H9 (cell line): ENCODE measurements at regions not wholly inside any gene's neighbourhood (a gene's known extent, or its start where the extent isn't known, plus 50 kb on each side); places are given as distances from the start of the nearest gene placed in this dataset.

Source experiments
- DNase-seq: peaks from one replicate; pipeline ENCODE4 v3.0.0-alpha.2; 2017
- H2AFZ ChIP-seq: one replicate; pipeline ENCODE4 v1.6.1; 2013; ENCODE audit warnings: mild to moderate bottlenecking, low read length, control low read depth, moderate library complexity
- H2AK5ac ChIP-seq: 2 replicates; pipeline ENCODE4 v1.6.1; 2013; ENCODE audit warnings: low read length, control low read depth, mixed read lengths; ENCODE audit not compliant: insufficient read length
- H2BK120ac ChIP-seq: one replicate; pipeline ENCODE4 v1.6.1; 2013; ENCODE audit warnings: low read depth, mild to moderate bottlenecking, low read length, control low read depth, inconsistent platforms; ENCODE audit not compliant: poor library complexity, severe bottlenecking
- H2BK12ac ChIP-seq: 2 replicates; pipeline ENCODE4 v1.6.1; 2013; ENCODE audit warnings: low read length, control low read depth, mixed read lengths, low read depth; ENCODE audit not compliant: insufficient read length
- H2BK15ac ChIP-seq: 2 replicates; pipeline ENCODE4 v1.6.1; 2013; ENCODE audit warnings: low read depth, low read length, control low read depth
- H2BK20ac ChIP-seq: one replicate; pipeline ENCODE4 v1.6.1; 2013; ENCODE audit warnings: low read depth, mild to moderate bottlenecking, low read length, control low read depth, inconsistent platforms; ENCODE audit not compliant: poor library complexity, severe bottlenecking
- H2BK5ac ChIP-seq: 2 replicates; pipeline ENCODE4 v1.6.1; 2013; ENCODE audit warnings: low read length, control low read depth, mixed read lengths; ENCODE audit not compliant: insufficient read length
- H3K14ac ChIP-seq: 2 replicates; pipeline ENCODE4 v1.6.1; 2013; ENCODE audit warnings: low read length, control low read depth; ENCODE audit not compliant: insufficient read depth
- H3K18ac ChIP-seq: 2 replicates; pipeline ENCODE4 v1.6.1; 2013; ENCODE audit warnings: low read depth, mild to moderate bottlenecking, mixed read lengths, low read length, control low read depth; ENCODE audit not compliant: insufficient read length
- H3K23ac ChIP-seq: 2 replicates; pipeline ENCODE4 v1.6.1; 2013; ENCODE audit warnings: low read length, control low read depth, mixed read lengths, low read depth; ENCODE audit not compliant: insufficient read length
- H3K23me2 ChIP-seq: 2 replicates; pipeline ENCODE4 v1.6.1; 2013; ENCODE audit warnings: low read depth, mild to moderate bottlenecking, mixed read lengths, low read length, control low read depth; ENCODE audit not compliant: insufficient read length, poor library complexity, severe bottlenecking
- H3K27ac ChIP-seq: 2 replicates; pipeline ENCODE4 v1.5.1; 2013; ENCODE audit warnings: low read length, control low read depth, mixed read lengths, low read depth; ENCODE audit not compliant: insufficient read length
- H3K27me3 ChIP-seq: 2 replicates; pipeline ENCODE4 v1.6.1; 2013; ENCODE audit warnings: low read length, control low read depth, inconsistent platforms; ENCODE audit not compliant: insufficient read depth
- H3K4ac ChIP-seq: 2 replicates; pipeline ENCODE4 v1.6.1; 2013; ENCODE audit warnings: low read depth, mild to moderate bottlenecking, control low read depth, inconsistent platforms, low read length, moderate library complexity
- H3K4me1 ChIP-seq: 2 replicates; pipeline ENCODE4 v1.6.1; 2013; ENCODE audit warnings: low read length, control low read depth, inconsistent platforms; ENCODE audit not compliant: insufficient read depth
- H3K4me2 ChIP-seq: 2 replicates; pipeline ENCODE4 v1.6.1; 2013; ENCODE audit warnings: low read length, control low read depth, mixed read lengths; ENCODE audit not compliant: insufficient read length, insufficient read depth
- H3K56ac ChIP-seq: 2 replicates; pipeline ENCODE4 v1.6.1; 2013; ENCODE audit warnings: low read depth, mild to moderate bottlenecking, mixed read lengths, low read length, control low read depth; ENCODE audit not compliant: insufficient read length
- H3K79me1 ChIP-seq: 2 replicates; pipeline ENCODE4 v1.6.1; 2013; ENCODE audit warnings: low read depth, mild to moderate bottlenecking, moderate library complexity, low read length, control low read depth, inconsistent platforms; ENCODE audit not compliant: insufficient read depth, poor library complexity, severe bottlenecking
- H3K79me2 ChIP-seq: 2 replicates; pipeline ENCODE4 v1.6.1; 2013; ENCODE audit warnings: low read length, control low read depth, inconsistent platforms; ENCODE audit not compliant: insufficient read depth
- H3K9ac ChIP-seq: 2 replicates; pipeline ENCODE4 v1.6.1; 2013; ENCODE audit warnings: low read length, control low read depth, mixed read lengths; ENCODE audit not compliant: insufficient read length; ENCODE audit errors: extremely low read depth
- H3K9me3 ChIP-seq: one replicate; pipeline ENCODE4 v1.6.1; 2013; ENCODE audit warnings: low read depth, low read length, inconsistent platforms; ENCODE audit not compliant: control insufficient read depth
- H3T11ph ChIP-seq: one replicate; pipeline ENCODE4 v1.6.1; 2013; ENCODE audit warnings: mild to moderate bottlenecking, low read length, control low read depth, inconsistent platforms
- H4K20me1 ChIP-seq: one replicate; pipeline ENCODE4 v1.6.1; 2013; ENCODE audit not compliant: control insufficient read depth, insufficient read length, insufficient read depth
- H4K5ac ChIP-seq: 2 replicates; pipeline ENCODE4 v1.6.1; 2013; ENCODE audit warnings: low read depth, mild to moderate bottlenecking, mixed read lengths, low read length, control low read depth; ENCODE audit not compliant: insufficient read length
- H4K8ac ChIP-seq: replicated peaks from 2 replicates; pipeline ENCODE4 v1.6.1; 2013; ENCODE audit warnings: low read length, control low read depth, mixed read lengths, low read depth; ENCODE audit not compliant: insufficient read length
- H4K91ac ChIP-seq: 2 replicates; pipeline ENCODE4 v1.6.1; 2013; ENCODE audit warnings: low read depth, mild to moderate bottlenecking, moderate library complexity, mixed read lengths, low read length, control low read depth; ENCODE audit not compliant: insufficient read length
- H3K27ac Mint-ChIP-seq, 3 experiments: 2 replicates in 2 of 3; 3 replicates in 1 of 3; pipeline ENCODE4 v1.8.0; 2020 to 2021; ENCODE audit warnings: mixed read lengths in 3 of 3, mild to moderate bottlenecking in 1 of 3, moderate library complexity in 1 of 3
- H3K27me3 Mint-ChIP-seq: 2 replicates; pipeline ENCODE4 v1.8.0; 2021; ENCODE audit warnings: low read depth, mild to moderate bottlenecking, moderate library complexity, mixed read lengths
- H3K36me3 Mint-ChIP-seq, 3 experiments: 2 replicates in 2 of 3; 3 replicates in 1 of 3; pipeline ENCODE4 v1.8.0; 2020 to 2021; ENCODE audit warnings: low read depth in 3 of 3, mixed read lengths in 3 of 3; ENCODE audit not compliant: insufficient read depth in 1 of 3
- H3K4me1 Mint-ChIP-seq, 2 experiments: 2 replicates each; pipeline ENCODE4 v1.8.0; 2020; ENCODE audit warnings: mixed read lengths in 2 of 2
- H3K4me3 Mint-ChIP-seq, 2 experiments: 2 replicates in 1 of 2; 3 replicates in 1 of 2; pipeline ENCODE4 v1.8.0; 2020 to 2021; ENCODE audit warnings: mild to moderate bottlenecking in 2 of 2, mixed read lengths in 2 of 2, moderate library complexity in 1 of 2
- H3K9me3 Mint-ChIP-seq, 2 experiments: 2 replicates in 1 of 2; 3 replicates in 1 of 2; pipeline ENCODE4 v1.8.0; 2020; ENCODE audit warnings: mild to moderate bottlenecking in 2 of 2, mixed read lengths in 2 of 2, moderate library complexity in 1 of 2
- WGBS: extraction: QIAGEN DNeasy Blood & Tissue Kit; methylation state at CpG from one replicate; pipeline ENCODE4 v1.1.7; 2013; ENCODE audit warnings: missing lambda C conversion rate, low lambda C conversion rate, mixed read lengths; ENCODE audit not compliant: insufficient read length; ENCODE audit errors: extremely low coverage; 5-methylcytosine and 5-hydroxymethylcytosine counted together
- TF ChIP-seq, protein P1 (sequence below): fragments of 200-600 bp; sonication (generic); conservative IDR thresholded peaks from 3 replicates; pipeline ENCODE4 v1.8.0; 2021; ENCODE audit warnings: antibody characterized with exemption, mild to moderate bottlenecking

DNA sequence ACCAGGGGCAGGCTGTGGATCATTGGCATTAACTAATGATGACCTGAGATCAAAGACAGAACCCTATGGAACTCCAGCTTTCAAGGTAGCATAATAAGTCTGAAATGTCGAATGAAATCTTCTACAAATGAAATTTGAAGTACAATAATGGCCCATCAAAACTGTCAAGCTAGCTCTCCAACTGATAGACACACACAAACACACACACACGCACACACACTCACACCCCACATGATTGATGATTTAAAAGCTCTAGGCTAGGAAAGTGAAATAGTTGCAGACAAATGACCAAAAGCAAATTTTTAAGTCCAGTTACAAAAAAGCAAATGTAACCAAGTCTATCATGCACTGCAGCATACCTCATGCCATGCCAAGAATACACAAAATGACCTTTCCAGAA lies 655.7 kb downstream of the C4orf33 start:
- Histone ChIP-seq H2AK5ac (no peak overlapping the region), H3K9me3 (no peaks in the 10 kb centered on the region), H3K27ac (no peak overlapping the region), H3K4me1 (no peaks in the 10 kb centered on the region), H4K91ac (no peak overlapping the region), H2BK12ac (no peak overlapping the region), H4K5ac (no peak overlapping the region), H2BK15ac (no peak overlapping the region), H3K14ac (no peak overlapping the region), H3K79me2 (no peaks in the 10 kb centered on the region), H4K8ac (no peak overlapping the region), H2BK120ac (no peak overlapping the region), H2BK5ac (no peak overlapping the region), H3K18ac (no peak overlapping the region), H3K4me2 (no peak overlapping the region), H2AFZ (no peak overlapping the region), H3K27me3 (no peaks in the 10 kb centered on the region), H4K20me1 (no peaks in the 10 kb centered on the region), H3K79me1 (no peaks in the 10 kb centered on the region), H3K23me2 (no peaks in the 10 kb centered on the region), H3K4ac (no peak overlapping the region), H3K56ac (no peak overlapping the region), H3T11ph (no peak overlapping the region), H2BK20ac (no peak overlapping the region), H3K23ac (no peak overlapping the region), H3K9ac (no peak overlapping the region)
- WGBS: no CpG with 5 or more reads among the region's 2 CpGs
- H3K27me3 Mint-ChIP-seq: no peaks in the 10 kb centered on the region
- H3K36me3 Mint-ChIP-seq: no peaks in the 10 kb centered on the region
- TF ChIP-seq, protein P1, sequence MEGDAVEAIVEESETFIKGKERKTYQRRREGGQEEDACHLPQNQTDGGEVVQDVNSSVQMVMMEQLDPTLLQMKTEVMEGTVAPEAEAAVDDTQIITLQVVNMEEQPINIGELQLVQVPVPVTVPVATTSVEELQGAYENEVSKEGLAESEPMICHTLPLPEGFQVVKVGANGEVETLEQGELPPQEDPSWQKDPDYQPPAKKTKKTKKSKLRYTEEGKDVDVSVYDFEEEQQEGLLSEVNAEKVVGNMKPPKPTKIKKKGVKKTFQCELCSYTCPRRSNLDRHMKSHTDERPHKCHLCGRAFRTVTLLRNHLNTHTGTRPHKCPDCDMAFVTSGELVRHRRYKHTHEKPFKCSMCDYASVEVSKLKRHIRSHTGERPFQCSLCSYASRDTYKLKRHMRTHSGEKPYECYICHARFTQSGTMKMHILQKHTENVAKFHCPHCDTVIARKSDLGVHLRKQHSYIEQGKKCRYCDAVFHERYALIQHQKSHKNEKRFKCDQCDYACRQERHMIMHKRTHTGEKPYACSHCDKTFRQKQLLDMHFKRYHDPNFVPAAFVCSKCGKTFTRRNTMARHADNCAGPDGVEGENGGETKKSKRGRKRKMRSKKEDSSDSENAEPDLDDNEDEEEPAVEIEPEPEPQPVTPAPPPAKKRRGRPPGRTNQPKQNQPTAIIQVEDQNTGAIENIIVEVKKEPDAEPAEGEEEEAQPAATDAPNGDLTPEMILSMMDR: no peak
- DNase-seq: no peak
- no peak overlapping the region for H3K27ac Mint-ChIP-seq
- H3K9me3 Mint-ChIP-seq: no peaks in the 10 kb centered on the region
- peaks cover 2 to 5% of the 10 kb centered on the region in 2 experiments; a peak in 2 of 4 replicates for H3K4me1 Mint-ChIP-seq
- H3K4me3 Mint-ChIP-seq: no peak overlapping the region
